Heart left ventricle (tissue), 13 donors: ENCODE measurements at regions not wholly inside any gene's neighbourhood (a gene's known extent, or its start where the extent isn't known, plus 50 kb on each side); places are given as distances from the start of the nearest gene placed in this dataset.

Source experiments
- POLR2A ChIP-seq, 2 donors: fragments of 450-650 bp; IDR thresholded peaks; one replicate each; pipeline ENCODE4 v1.6.1; 2017; ENCODE audit warnings: antibody characterized with exemption in 2 of 2, mild to moderate bottlenecking in 2 of 2, moderate library complexity in 2 of 2
- TF ChIP-seq, protein P1 (sequence below), 12 donors: fragments of 200-600 bp; sonication (generic) in 4 of 12; IDR thresholded peaks; one replicate each; pipeline versions ENCODE4 v1.5.0 to v1.8.0; 2018 to 2022; ENCODE audit warnings: antibody characterized with exemption in 12 of 12, mild to moderate bottlenecking in 5 of 12
- donor health status: ischemic (EF 13 %, LVEDD 7.1; RV severe dilation, severe dysfunction).
- donor health status: DM: no; HTN: yes; CAD: no.
- donor health status: DM: no; HTN: no; CAD: no.
- donor health status: ischemic (EF 25% LVEDD 6.9; RV normal size, moderate dysfunction).
- donor health status: ischemic (EF 25% LVEDD 5.7; RV mildly dilated, moderate dysfunction).
- donor health status: ischemic (EF 35%, LVEDD 5.7; RV mildly dilated, moderate dysfunction).
- donor health status: nonischemic (EF 11% LVEDD 7.7; RV severe dilation, severe dysfunction).
- donor health status: DM: yes; HTN: yes; CAD: no.
- donor health status: PGD.
- donor health status: ischemic (EF 29% LVEDD 5.4; RV normal size, mild dysfunction).
- donor health status: nonischemic (EF 23%, LVEDD 6.1; RV moderate dilation, normal function).

GRCh38 chr4:14667624-14668151 is 334.6 kb upstream of the CPEB2 start:
- TF ChIP-seq POLR2A (IDR thresholded peaks at IDR 0.05): no peak
- TF ChIP-seq, protein P1, sequence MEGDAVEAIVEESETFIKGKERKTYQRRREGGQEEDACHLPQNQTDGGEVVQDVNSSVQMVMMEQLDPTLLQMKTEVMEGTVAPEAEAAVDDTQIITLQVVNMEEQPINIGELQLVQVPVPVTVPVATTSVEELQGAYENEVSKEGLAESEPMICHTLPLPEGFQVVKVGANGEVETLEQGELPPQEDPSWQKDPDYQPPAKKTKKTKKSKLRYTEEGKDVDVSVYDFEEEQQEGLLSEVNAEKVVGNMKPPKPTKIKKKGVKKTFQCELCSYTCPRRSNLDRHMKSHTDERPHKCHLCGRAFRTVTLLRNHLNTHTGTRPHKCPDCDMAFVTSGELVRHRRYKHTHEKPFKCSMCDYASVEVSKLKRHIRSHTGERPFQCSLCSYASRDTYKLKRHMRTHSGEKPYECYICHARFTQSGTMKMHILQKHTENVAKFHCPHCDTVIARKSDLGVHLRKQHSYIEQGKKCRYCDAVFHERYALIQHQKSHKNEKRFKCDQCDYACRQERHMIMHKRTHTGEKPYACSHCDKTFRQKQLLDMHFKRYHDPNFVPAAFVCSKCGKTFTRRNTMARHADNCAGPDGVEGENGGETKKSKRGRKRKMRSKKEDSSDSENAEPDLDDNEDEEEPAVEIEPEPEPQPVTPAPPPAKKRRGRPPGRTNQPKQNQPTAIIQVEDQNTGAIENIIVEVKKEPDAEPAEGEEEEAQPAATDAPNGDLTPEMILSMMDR (IDR thresholded peaks at IDR 0.05): no peak
